Tibial artery (tissue), 4 donors: ENCODE measurements at regions not wholly inside any gene's neighbourhood (a gene's known extent, or its start where the extent isn't known, plus 50 kb on each side); places are given as distances from the start of the nearest gene placed in this dataset.

Source experiments
- DNase-seq, 2 donors: peaks; one replicate each; pipeline ENCODE4 v3.0.0-alpha.2; 2019
- H3K27ac ChIP-seq, 2 donors: fragments of 200-600 bp; sonication (generic) in 1 of 2; 1 replicate in 1 of 2; 2 replicates in 1 of 2; pipeline ENCODE4 v1.5.1; 2018 to 2019; ENCODE audit warnings: mild to moderate bottlenecking in 1 of 2
- H3K27me3 ChIP-seq, 2 donors: fragments of 200-600 bp; sonication (generic) in 1 of 2; one replicate each; pipeline versions ENCODE4 v1.5.1 to v1.6.0; 2016 to 2019
- H3K36me3 ChIP-seq, 3 donors: fragments of 200-600 bp; sonication (generic) in 2 of 3; one replicate each; pipeline ENCODE4 v1.5.1; 2016 to 2019; ENCODE audit warnings: mild to moderate bottlenecking in 2 of 3
- H3K4me1 ChIP-seq, 4 donors: fragments of 200-600 bp; sonication (generic) in 2 of 4; 1 replicate in 3 of 4; 2 replicates in 1 of 4; pipeline ENCODE4 v1.5.1; 2016 to 2019
- H3K4me3 ChIP-seq, 2 donors: fragments of 200-600 bp; sonication (generic) in 1 of 2; 1 replicate in 1 of 2; 2 replicates in 1 of 2; pipeline ENCODE4 v1.5.1; 2018 to 2019; ENCODE audit warnings: mild to moderate bottlenecking in 2 of 2
- H3K9me3 ChIP-seq, 3 donors: fragments of 200-600 bp; sonication (generic) in 1 of 3; one replicate each; pipeline ENCODE4 v1.5.1; 2016 to 2019
- intact Hi-C: fragments of 100-400 bp; cut with DNase I; formaldehyde crosslinking; loops from one replicate; pipeline ENCODE4 v1.15.0; 2023; ENCODE audit warnings: low total_unique reads
- TF ChIP-seq, protein P1 (sequence below), 2 experiments: fragments of 200-600 bp in 1 of 2; fragments of 450-650 bp in 1 of 2; IDR thresholded peaks; one replicate each; pipeline ENCODE4 v1.5.1; 2017 to 2019; ENCODE audit warnings: antibody characterized with exemption in 2 of 2, mild to moderate bottlenecking in 1 of 2, moderate library complexity in 1 of 2

DNA sequence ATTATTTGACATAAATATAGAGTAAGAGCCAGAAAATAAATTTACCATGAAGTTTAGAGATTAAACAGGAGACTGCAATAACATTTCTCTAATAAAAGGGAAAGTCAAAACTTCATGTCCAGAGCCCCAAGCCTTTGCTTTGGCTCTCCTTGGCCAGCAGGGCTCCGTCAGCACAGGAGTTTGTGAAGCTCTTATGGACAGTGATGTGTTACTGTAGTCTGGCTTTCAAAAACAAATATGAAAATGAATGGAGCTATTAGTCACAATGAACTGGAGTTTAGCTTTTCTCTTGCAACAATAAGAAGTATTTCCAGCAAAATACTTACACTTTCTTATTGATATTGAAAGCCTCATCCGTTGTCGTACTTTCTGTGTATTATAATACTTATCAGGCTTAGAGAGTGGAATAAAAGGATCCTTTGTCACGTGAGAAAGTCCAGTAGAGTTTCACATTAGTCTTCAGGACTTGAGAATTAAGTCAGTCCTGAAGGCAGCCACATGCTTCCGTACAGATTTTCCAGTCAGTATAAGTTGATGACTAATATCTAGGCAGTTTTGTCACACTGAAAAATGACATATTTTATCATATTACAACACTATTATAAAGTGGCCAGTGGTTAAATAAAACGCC is 117.0 kb upstream of the PRL start:
- Histone ChIP-seq H3K27me3 (no peaks in the 10 kb centered on the region), H3K27ac (no peak overlapping the region), H3K4me1 (peaks cover 0 to 18% (median 0%) of the 10 kb centered on the region in 4 donors), H3K36me3 (no peaks in the 10 kb centered on the region), H3K9me3 (peaks cover 0 to 7% (median 4%) of the 10 kb centered on the region in 3 donors), H3K4me3 (no peak overlapping the region)
- intact Hi-C loops: no loop called here
- no peak for DNase-seq
- TF ChIP-seq, protein P1, sequence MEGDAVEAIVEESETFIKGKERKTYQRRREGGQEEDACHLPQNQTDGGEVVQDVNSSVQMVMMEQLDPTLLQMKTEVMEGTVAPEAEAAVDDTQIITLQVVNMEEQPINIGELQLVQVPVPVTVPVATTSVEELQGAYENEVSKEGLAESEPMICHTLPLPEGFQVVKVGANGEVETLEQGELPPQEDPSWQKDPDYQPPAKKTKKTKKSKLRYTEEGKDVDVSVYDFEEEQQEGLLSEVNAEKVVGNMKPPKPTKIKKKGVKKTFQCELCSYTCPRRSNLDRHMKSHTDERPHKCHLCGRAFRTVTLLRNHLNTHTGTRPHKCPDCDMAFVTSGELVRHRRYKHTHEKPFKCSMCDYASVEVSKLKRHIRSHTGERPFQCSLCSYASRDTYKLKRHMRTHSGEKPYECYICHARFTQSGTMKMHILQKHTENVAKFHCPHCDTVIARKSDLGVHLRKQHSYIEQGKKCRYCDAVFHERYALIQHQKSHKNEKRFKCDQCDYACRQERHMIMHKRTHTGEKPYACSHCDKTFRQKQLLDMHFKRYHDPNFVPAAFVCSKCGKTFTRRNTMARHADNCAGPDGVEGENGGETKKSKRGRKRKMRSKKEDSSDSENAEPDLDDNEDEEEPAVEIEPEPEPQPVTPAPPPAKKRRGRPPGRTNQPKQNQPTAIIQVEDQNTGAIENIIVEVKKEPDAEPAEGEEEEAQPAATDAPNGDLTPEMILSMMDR (IDR thresholded peaks at IDR 0.05): no peak

DNA sequence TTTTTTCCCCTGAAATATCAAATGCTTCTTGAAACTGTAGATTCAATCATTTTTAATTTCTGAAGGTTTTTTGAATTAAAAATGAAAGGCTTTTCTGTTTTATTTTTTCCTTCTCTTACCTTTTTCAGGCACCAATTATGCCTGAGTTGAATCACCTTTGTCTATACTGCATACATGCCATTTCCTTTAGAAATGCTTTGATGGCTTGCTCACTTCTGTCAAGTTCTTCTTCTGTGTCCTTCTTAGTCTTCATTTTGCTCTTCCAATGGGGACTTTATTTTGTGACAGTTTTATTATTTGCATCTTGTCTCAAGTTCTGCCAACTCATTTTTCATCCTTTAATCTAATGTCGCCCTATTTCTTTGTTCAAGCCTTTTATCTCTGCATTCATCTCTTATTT is 121.9 kb upstream of the PRL start:
- Histone ChIP-seq H3K27me3 (no peaks in the 10 kb centered on the region), H3K4me3 (no peak overlapping the region), H3K9me3 (peaks cover 0 to 12% (median 4%) of the 10 kb centered on the region in 3 donors), H3K36me3 (no peaks in the 10 kb centered on the region), H3K4me1 (peaks cover 0 to 11% (median 0%) of the 10 kb centered on the region in 4 donors), H3K27ac (no peak overlapping the region)
- no peak for DNase-seq
- intact Hi-C loops: no loop called here
- TF ChIP-seq, protein P1 (IDR thresholded peaks at IDR 0.05): no peak

DNA sequence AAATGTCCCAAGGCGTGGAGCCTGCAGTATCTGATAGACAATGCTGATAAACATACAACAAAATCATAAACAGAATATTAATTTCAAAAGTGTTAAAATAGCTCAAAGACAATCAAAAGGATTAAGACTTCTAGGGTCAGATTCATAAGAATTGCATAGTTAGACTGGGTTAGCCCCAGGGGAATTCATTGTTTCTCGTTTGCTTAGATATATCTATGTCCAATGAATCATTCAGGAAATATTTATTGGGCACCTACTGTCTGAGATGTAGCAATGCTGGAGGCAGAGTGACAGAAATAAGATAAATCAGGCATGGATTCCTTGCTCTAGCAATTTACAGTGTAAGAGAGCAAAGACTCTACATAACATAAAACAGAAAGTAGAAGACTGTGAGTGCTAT is 124.4 kb upstream of the PRL start:
- intact Hi-C loops: no loop called here
- H3K27ac ChIP-seq: no peak overlapping the region
- no peaks in the 10 kb centered on the region for H3K36me3 ChIP-seq
- H3K4me3 ChIP-seq: no peak overlapping the region
- no peak for DNase-seq
- peaks cover 0 to 11% (median 0%) of the 10 kb centered on the region in 4 donors for H3K4me1 ChIP-seq
- H3K9me3 ChIP-seq: peaks cover 0 to 12% (median 4%) of the 10 kb centered on the region in 3 donors
- TF ChIP-seq, protein P1 (IDR thresholded peaks at IDR 0.05): no peak
- no peaks in the 10 kb centered on the region for H3K27me3 ChIP-seq

DNA sequence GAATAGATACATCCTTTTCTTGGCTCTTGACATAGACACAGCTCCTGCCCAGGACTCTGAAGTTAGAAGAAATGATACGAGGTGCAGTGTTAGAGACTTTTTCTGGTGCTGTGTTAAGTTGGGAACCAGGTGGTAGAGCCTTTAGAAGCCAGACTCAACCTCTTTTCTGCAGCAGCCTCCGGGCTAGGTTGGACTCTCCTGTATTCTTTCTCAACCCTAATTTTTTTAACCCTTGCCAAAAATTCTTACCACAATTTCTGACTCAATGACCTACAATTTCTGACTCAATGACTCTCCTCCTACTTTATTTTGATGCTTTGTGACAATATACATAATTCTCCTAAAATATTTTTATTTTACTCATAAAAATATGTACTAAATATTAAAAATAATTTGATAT is 127.4 kb upstream of the PRL start:
- Histone ChIP-seq H3K4me3 (no peak overlapping the region), H3K36me3 (no peaks in the 10 kb centered on the region), H3K4me1 (no peaks in the 10 kb centered on the region), H3K9me3 (peaks cover 0 to 4% (median 0%) of the 10 kb centered on the region in 3 donors), H3K27ac (no peak overlapping the region), H3K27me3 (no peaks in the 10 kb centered on the region)
- intact Hi-C loops: no loop called here
- TF ChIP-seq, protein P1 (IDR thresholded peaks at IDR 0.05): no peak
- DNase-seq: no peak

DNA sequence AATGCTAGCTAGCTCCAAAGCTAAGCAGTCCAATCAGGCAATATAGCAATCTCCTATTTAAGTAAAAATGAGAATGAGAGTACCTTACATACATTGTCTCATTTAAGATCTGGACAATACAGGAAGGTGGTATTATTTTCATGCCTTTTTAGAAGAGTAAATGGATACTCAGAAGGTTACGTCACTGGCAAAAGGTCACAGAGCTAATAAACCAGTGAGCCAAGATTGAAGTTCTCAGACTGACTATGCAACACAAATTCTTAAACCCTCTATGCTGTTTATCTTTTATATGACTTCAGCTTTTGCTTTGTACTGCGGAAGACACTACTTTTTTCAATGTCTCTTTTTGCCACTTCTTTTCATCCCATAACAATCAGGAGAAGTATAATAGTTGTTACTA is 135.2 kb upstream of the PRL start:
- TF ChIP-seq, protein P1 (IDR thresholded peaks at IDR 0.05): no peak
- H3K4me1 ChIP-seq: no peaks in the 10 kb centered on the region
- H3K27ac ChIP-seq: no peak overlapping the region
- no peaks in the 10 kb centered on the region for H3K9me3 ChIP-seq
- H3K27me3 ChIP-seq: no peaks in the 10 kb centered on the region
- no peak for DNase-seq
- intact Hi-C loops: no loop called here
- H3K36me3 ChIP-seq: no peaks in the 10 kb centered on the region
- no peak overlapping the region for H3K4me3 ChIP-seq

DNA sequence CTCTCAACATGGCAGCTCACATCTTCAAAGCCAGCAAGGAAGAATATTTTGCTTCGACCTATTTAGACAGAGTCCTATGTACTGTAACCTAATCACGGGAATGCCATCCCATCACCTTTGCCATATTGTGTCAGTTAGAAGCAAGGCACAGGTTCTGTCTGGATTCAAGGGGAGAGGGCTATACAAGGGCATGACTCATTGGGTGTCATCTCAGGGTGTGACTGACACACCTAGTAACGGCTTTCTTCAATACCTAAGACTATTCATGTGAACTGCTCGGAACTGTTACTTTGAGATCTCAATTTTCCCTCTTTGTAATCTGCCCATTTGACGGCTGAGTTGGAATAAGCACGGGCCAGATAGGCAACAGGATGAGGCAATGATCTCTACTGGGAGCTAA is 135.6 kb upstream of the HDGFL1 start:
- Histone ChIP-seq H3K4me3 (no peak overlapping the region), H3K4me1 (no peaks in the 10 kb centered on the region), H3K36me3 (no peaks in the 10 kb centered on the region), H3K27me3 (no peaks in the 10 kb centered on the region), H3K27ac (no peak overlapping the region), H3K9me3 (no peaks in the 10 kb centered on the region)
- intact Hi-C loops: no loop called here
- no peak for DNase-seq
- TF ChIP-seq, protein P1 (IDR thresholded peaks at IDR 0.05): no peak
